ENCODE measurements at regions not wholly inside any gene's neighbourhood (a gene's known extent, or its start where the extent isn't known, plus 50 kb on each side); places are given as distances from the start of the nearest gene placed in this dataset.
A peak's percentile ranks its signal among the peaks of the same experiment; 100 is the strongest.

- Histone ChIP-seq H3K4me3 (ENCODE audit: low read length in 2 of 2) (no peak overlapping the region), H3K4me1 (ENCODE audit: insufficient read depth, low read length) (no peaks in the 10 kb centered on the region), H3K9me3 (ENCODE audit: control insufficient read depth in 1 of 2, low read length in 2 of 2) (no peaks in the 10 kb centered on the region), H3K27me3 (ENCODE audit: insufficient read depth, low read length) (no peaks in the 10 kb centered on the region), H3K27ac (ENCODE audit: low read depth, low read length) (no peak overlapping the region), H3K36me3 (ENCODE audit: insufficient read depth, low read length) (no peaks in the 10 kb centered on the region)
- no peak overlapping the region for H3K4me3 Mint-ChIP-seq
- peak overlapping the region in 1 of 7 donors; percentile 88 for H3K27ac Mint-ChIP-seq
- intact Hi-C loops (cut with micrococcal nuclease), result no loop called here
- H3K4me1 Mint-ChIP-seq, result no peaks in the 10 kb centered on the region
- CTCF ChIA-PET (ENCODE audit: partially characterized antibody), result interaction anchor here (1.7 kb wide), 1 partner anchor 9 kb away, joined by 4 read pairs; no protein-coding TSS in a partner anchor
- H3K27me3 Mint-ChIP-seq, result no peaks in the 10 kb centered on the region
- POLR2A ChIA-PET (ENCODE audit: partially characterized antibody), result no interaction called here
- H3K36me3 Mint-ChIP-seq, result no peaks in the 10 kb centered on the region
- no peak for DNase-seq
- H3K9me3 Mint-ChIP-seq, result peaks cover 0 to 2% (median 0%) of the 10 kb centered on the region in 8 donors
These were observed 472.4 kb upstream of the MGMT start for GRCh38 chr10:128994598-128995143.

- Mint-ChIP-seq H3K27ac (no peak overlapping the region), H3K9me3 (peaks cover 0 to 4% (median 0%) of the 10 kb centered on the region in 8 donors), H3K4me3 (no peak overlapping the region), H3K4me1 (no peaks in the 10 kb centered on the region), H3K36me3 (no peaks in the 10 kb centered on the region), H3K27me3 (no peaks in the 10 kb centered on the region)
- intact Hi-C loops (cut with micrococcal nuclease), result no loop called here
- Histone ChIP-seq H3K36me3 (ENCODE audit: insufficient read depth, low read length) (no peaks in the 10 kb centered on the region), H3K27me3 (ENCODE audit: insufficient read depth, low read length) (no peaks in the 10 kb centered on the region), H3K4me1 (ENCODE audit: insufficient read depth, low read length) (no peaks in the 10 kb centered on the region), H3K9me3 (ENCODE audit: control insufficient read depth in 1 of 2, low read length in 2 of 2) (no peaks in the 10 kb centered on the region), H3K27ac (ENCODE audit: low read depth, low read length) (no peak overlapping the region), H3K4me3 (ENCODE audit: low read length in 2 of 2) (no peak overlapping the region)
- ChIA-PET CTCF (ENCODE audit: partially characterized antibody) (interaction anchor here (1.7 kb wide), 1 partner anchor 10 kb away, joined by 4 read pairs; no protein-coding TSS in a partner anchor), POLR2A (ENCODE audit: partially characterized antibody) (no interaction called here)
- no peak for DNase-seq
These were observed 471.4 kb upstream of the MGMT start for GRCh38 chr10:128995676-128996075.

- DNase-seq, result no peak
- CTCF ChIA-PET (ENCODE audit: partially characterized antibody), result no interaction called here
- H3K27ac Mint-ChIP-seq, result no peak overlapping the region
These were observed 470.9 kb upstream of the MGMT start for GRCh38 chr10:128996092-128996491.

GRCh38 chr10:128998101-128998805 is 468.8 kb upstream of the MGMT start:
- no peak overlapping the region for H3K4me3 ChIP-seq (ENCODE audit: low read length in 2 of 2)
- CTCF ChIA-PET (ENCODE audit: partially characterized antibody), result interaction anchor here (1.1 kb wide), 1 partner anchor 11 kb away, joined by 3 read pairs; no protein-coding TSS in a partner anchor
- no peaks in the 10 kb centered on the region for H3K4me1 Mint-ChIP-seq

More at GRCh38 chr10:128996092-128996491, 470.9 kb upstream of the MGMT start:
- no peak overlapping the region for H3K4me3 ChIP-seq (ENCODE audit: low read length in 2 of 2)
- H3K4me1 ChIP-seq (ENCODE audit: insufficient read depth, low read length), result no peaks in the 10 kb centered on the region
- no peaks in the 10 kb centered on the region for H3K27me3 Mint-ChIP-seq
- peaks cover 0 to 4% (median 0%) of the 10 kb centered on the region in 8 donors for H3K9me3 Mint-ChIP-seq
- H3K36me3 ChIP-seq (ENCODE audit: insufficient read depth, low read length), result no peaks in the 10 kb centered on the region
- H3K27me3 ChIP-seq (ENCODE audit: insufficient read depth, low read length), result no peaks in the 10 kb centered on the region
- POLR2A ChIA-PET (ENCODE audit: partially characterized antibody), result no interaction called here
- no peak overlapping the region for H3K27ac ChIP-seq (ENCODE audit: low read depth, low read length)
- no peaks in the 10 kb centered on the region for H3K4me1 Mint-ChIP-seq
- H3K9me3 ChIP-seq (ENCODE audit: control insufficient read depth in 1 of 2, low read length in 2 of 2), result no peaks in the 10 kb centered on the region
- no peaks in the 10 kb centered on the region for H3K36me3 Mint-ChIP-seq
- H3K4me3 Mint-ChIP-seq, result no peak overlapping the region
- intact Hi-C loops (cut with micrococcal nuclease), result no loop called here

GRCh38 chr10:129004398-129004797 is 462.6 kb upstream of the MGMT start:
- ChIA-PET POLR2A (ENCODE audit: partially characterized antibody) (no interaction called here), CTCF (ENCODE audit: partially characterized antibody) (no interaction called here)
- no peaks in the 10 kb centered on the region for H3K27me3 ChIP-seq (ENCODE audit: insufficient read depth, low read length)
- no peak overlapping the region for H3K27ac Mint-ChIP-seq
- no peaks in the 10 kb centered on the region for H3K36me3 ChIP-seq (ENCODE audit: insufficient read depth, low read length)
- no peak overlapping the region for H3K27ac ChIP-seq (ENCODE audit: low read depth, low read length)
- peaks cover 0 to 14% (median 4%) of the 10 kb centered on the region in 8 donors for H3K9me3 Mint-ChIP-seq
- no peaks in the 10 kb centered on the region for H3K4me1 ChIP-seq (ENCODE audit: insufficient read depth, low read length)
- DNase-seq, result no peak
- no peak overlapping the region for H3K4me3 ChIP-seq (ENCODE audit: low read length in 2 of 2)
- H3K4me3 Mint-ChIP-seq, result no peak overlapping the region
- H3K4me1 Mint-ChIP-seq, result no peaks in the 10 kb centered on the region
- no peaks in the 10 kb centered on the region for H3K9me3 ChIP-seq (ENCODE audit: control insufficient read depth in 1 of 2, low read length in 2 of 2)
- intact Hi-C loops (cut with micrococcal nuclease), result no loop called here
- H3K36me3 Mint-ChIP-seq, result no peaks in the 10 kb centered on the region
- H3K27me3 Mint-ChIP-seq, result peaks cover 0 to 3% of the 10 kb centered on the region in 2 donors

More at GRCh38 chr10:128998101-128998805, 468.8 kb upstream of the MGMT start:
- Histone ChIP-seq H3K4me1 (ENCODE audit: insufficient read depth, low read length) (no peaks in the 10 kb centered on the region), H3K27ac (ENCODE audit: low read depth, low read length) (no peak overlapping the region), H3K9me3 (ENCODE audit: control insufficient read depth in 1 of 2, low read length in 2 of 2) (no peaks in the 10 kb centered on the region), H3K27me3 (ENCODE audit: insufficient read depth, low read length) (no peaks in the 10 kb centered on the region), H3K36me3 (ENCODE audit: insufficient read depth, low read length) (no peaks in the 10 kb centered on the region)
- POLR2A ChIA-PET (ENCODE audit: partially characterized antibody), result no interaction called here
- Mint-ChIP-seq H3K27me3 (no peaks in the 10 kb centered on the region), H3K9me3 (peaks cover 0 to 4% (median 0%) of the 10 kb centered on the region in 8 donors), H3K36me3 (no peaks in the 10 kb centered on the region), H3K4me3 (no peak overlapping the region), H3K27ac (no peak overlapping the region)
- intact Hi-C loops (cut with micrococcal nuclease), result no loop called here
- no peak for DNase-seq

GRCh38 chr10:129005080-129005479 is 462.0 kb upstream of the MGMT start:
- no peak overlapping the region for H3K4me3 Mint-ChIP-seq
- H3K9me3 Mint-ChIP-seq, result peaks cover 0 to 17% (median 4%) of the 10 kb centered on the region in 8 donors
- H3K36me3 ChIP-seq (ENCODE audit: insufficient read depth, low read length), result no peaks in the 10 kb centered on the region
- ChIA-PET POLR2A (ENCODE audit: partially characterized antibody) (no interaction called here), CTCF (ENCODE audit: partially characterized antibody) (no interaction called here)
- no peaks in the 10 kb centered on the region for H3K36me3 Mint-ChIP-seq
- H3K27ac ChIP-seq (ENCODE audit: low read depth, low read length), result no peak overlapping the region
- intact Hi-C loops (cut with micrococcal nuclease), result no loop called here
- no peaks in the 10 kb centered on the region for H3K27me3 ChIP-seq (ENCODE audit: insufficient read depth, low read length)
- no peaks in the 10 kb centered on the region for H3K4me1 ChIP-seq (ENCODE audit: insufficient read depth, low read length)
- no peak overlapping the region for H3K27ac Mint-ChIP-seq
- peaks cover 0 to 3% of the 10 kb centered on the region in 2 donors for H3K27me3 Mint-ChIP-seq
- DNase-seq, result no peak
- no peaks in the 10 kb centered on the region for H3K4me1 Mint-ChIP-seq
- H3K9me3 ChIP-seq (ENCODE audit: control insufficient read depth in 1 of 2, low read length in 2 of 2), result no peaks in the 10 kb centered on the region
- no peak overlapping the region for H3K4me3 ChIP-seq (ENCODE audit: low read length in 2 of 2)

GRCh38 chr10:129005804-129006203 is 461.2 kb upstream of the MGMT start:
- DNase-seq, result no peak
- peaks cover 0 to 3% of the 10 kb centered on the region in 2 donors for H3K27me3 Mint-ChIP-seq
- H3K4me3 ChIP-seq (ENCODE audit: low read length in 2 of 2), result no peak overlapping the region
- no peaks in the 10 kb centered on the region for H3K9me3 ChIP-seq (ENCODE audit: control insufficient read depth in 1 of 2, low read length in 2 of 2)
- intact Hi-C loops (cut with micrococcal nuclease), result no loop called here
- no peak overlapping the region for H3K4me3 Mint-ChIP-seq
- H3K27ac ChIP-seq (ENCODE audit: low read depth, low read length), result no peak overlapping the region
- no peaks in the 10 kb centered on the region for H3K4me1 Mint-ChIP-seq
- ChIA-PET POLR2A (ENCODE audit: partially characterized antibody) (no interaction called here), CTCF (ENCODE audit: partially characterized antibody) (no interaction called here)
- H3K36me3 Mint-ChIP-seq, result no peaks in the 10 kb centered on the region
- no peaks in the 10 kb centered on the region for H3K36me3 ChIP-seq (ENCODE audit: insufficient read depth, low read length)
- peaks cover 0 to 17% (median 4%) of the 10 kb centered on the region in 8 donors for H3K9me3 Mint-ChIP-seq
- H3K4me1 ChIP-seq (ENCODE audit: insufficient read depth, low read length), result no peaks in the 10 kb centered on the region
- H3K27me3 ChIP-seq (ENCODE audit: insufficient read depth, low read length), result no peaks in the 10 kb centered on the region
- no peak overlapping the region for H3K27ac Mint-ChIP-seq

All from CD4-positive, alpha-beta memory T cell (primary cell).